Esophagus squamous epithelium (tissue), 5 donors: ENCODE measurements at regions not wholly inside any gene's neighbourhood (a gene's known extent, or its start where the extent isn't known, plus 50 kb on each side); places are given as distances from the start of the nearest gene placed in this dataset.

Experiments
- DNase-seq: peaks from one replicate; lab custom pipeline; 2025; lab: John Stamatoyannopoulos, UW
- H3K27ac ChIP-seq, 4 donors: fragments of 200-600 bp; sonication (generic); one replicate each; pipeline ENCODE4 v1.5.1; 2016 to 2019; ENCODE audit warnings: mild to moderate bottlenecking in 1 of 4
- H3K27me3 ChIP-seq, 4 donors: fragments of 200-600 bp; sonication (generic); 1 replicate in 3 of 4; 2 replicates in 1 of 4; pipeline versions ENCODE4 v1.5.1 to v1.6.0; 2017 to 2021; ENCODE audit warnings: antibody characterized with exemption in 1 of 4
- H3K36me3 ChIP-seq, 3 donors: fragments of 200-600 bp; sonication (generic); one replicate each; pipeline ENCODE4 v1.5.1; 2016 to 2019
- H3K4me1 ChIP-seq, 3 donors: fragments of 200-600 bp; sonication (generic); one replicate each; pipeline ENCODE4 v1.5.1; 2017 to 2019
- H3K4me3 ChIP-seq, 4 donors: fragments of 200-600 bp; sonication (generic); 1 replicate in 3 of 4; 2 replicates in 1 of 4; pipeline ENCODE4 v1.5.1; 2016 to 2019; ENCODE audit warnings: mild to moderate bottlenecking in 2 of 4, moderate library complexity in 1 of 4
- H3K9me3 ChIP-seq, 3 donors: fragments of 200-600 bp; sonication (generic); one replicate each; pipeline ENCODE4 v1.5.1; 2016 to 2019
- CTCF ChIP-seq, 6 experiments: fragments of 450-650 bp in 4 of 6; fragments of 200-600 bp in 2 of 6; sonication (generic) in 2 of 6; IDR thresholded peaks; one replicate each; pipeline ENCODE4 v1.5.1; 2016 to 2019; ENCODE audit warnings: antibody characterized with exemption in 6 of 6, mild to moderate bottlenecking in 4 of 6, moderate library complexity in 4 of 6
- POLR2A ChIP-seq, 4 donors: fragments of 450-650 bp; IDR thresholded peaks; one replicate each; pipeline ENCODE4 v1.6.1; 2017; ENCODE audit warnings: antibody characterized with exemption in 4 of 4, mild to moderate bottlenecking in 4 of 4, moderate library complexity in 3 of 4
- WGBS, 2 donors: methylation state at CpG; one replicate each; pipeline ENCODE4 v1.1.5; 2018; 5-methylcytosine and 5-hydroxymethylcytosine counted together
- intact Hi-C: fragments of 100-400 bp; cut with DNase I; formaldehyde crosslinking; loops from one replicate; pipeline ENCODE4 v1.15.0; 2022
- donor health status: DM: yes; HTN: yes; CAD: no.

DNA sequence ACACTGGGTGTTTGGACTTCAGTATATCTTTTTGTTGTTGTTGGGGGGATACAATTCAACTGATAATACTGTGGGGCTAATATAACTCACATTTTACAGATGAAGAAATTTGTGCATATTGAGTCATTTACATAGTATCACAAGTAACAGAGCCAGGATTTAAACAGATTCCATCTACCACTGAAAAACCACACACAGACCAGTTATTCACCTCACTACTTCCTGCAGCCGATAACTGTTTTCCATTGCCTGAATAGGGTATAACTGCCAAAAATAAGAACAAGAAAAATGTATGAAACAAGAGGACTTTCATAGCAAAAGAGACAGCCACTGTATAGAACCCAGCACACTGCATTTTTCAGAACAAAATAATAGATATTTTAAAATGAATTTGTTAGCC is 215.8 kb upstream of the CNTN6 start:
- Histone ChIP-seq H3K36me3 (no peaks in the 10 kb centered on the region), H3K9me3 (no peaks in the 10 kb centered on the region), H3K4me1 (no peaks in the 10 kb centered on the region), H3K27me3 (no peaks in the 10 kb centered on the region), H3K4me3 (no peak overlapping the region), H3K27ac (no peak overlapping the region)
- 65 to 68% methylated on average over 1 of the region's 1 CpG for WGBS, 2 donors
- DNase-seq = no peak
- intact Hi-C loops = no loop called here
- TF ChIP-seq POLR2A (IDR thresholded peaks at IDR 0.05) = no peak
- TF ChIP-seq CTCF (IDR thresholded peaks at IDR 0.05) = no peak

DNA sequence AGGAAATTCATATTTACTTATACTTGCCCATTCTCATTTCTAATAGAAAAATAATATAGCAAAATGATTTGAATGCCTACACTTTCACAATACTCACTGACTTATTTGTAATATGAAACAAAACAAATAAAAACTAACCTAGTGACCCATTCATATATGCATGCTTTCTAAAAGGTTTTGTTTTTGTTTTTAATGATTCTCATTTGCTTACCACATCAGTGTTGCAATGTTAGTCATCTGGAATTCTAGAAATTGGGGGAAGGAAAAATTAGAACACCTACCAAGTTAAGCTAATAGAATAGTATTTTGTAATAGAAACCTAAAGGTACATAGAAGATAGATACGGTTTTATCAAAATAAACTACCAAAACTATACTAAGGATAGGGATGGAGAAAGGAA is 214.1 kb upstream of the CNTN6 start:
- TF ChIP-seq CTCF (IDR thresholded peaks at IDR 0.05) (no peak), POLR2A (IDR thresholded peaks at IDR 0.05) (no peak)
- intact Hi-C loops = no loop called here
- no peaks in the 10 kb centered on the region for H3K27me3 ChIP-seq
- WGBS, 2 donors = 53 to 82% methylated on average over 1 of the region's 1 CpG
- no peak for DNase-seq
- H3K4me3 ChIP-seq = no peak overlapping the region
- no peaks in the 10 kb centered on the region for H3K4me1 ChIP-seq
- H3K27ac ChIP-seq = no peak overlapping the region
- no peaks in the 10 kb centered on the region for H3K36me3 ChIP-seq
- H3K9me3 ChIP-seq = no peaks in the 10 kb centered on the region

DNA sequence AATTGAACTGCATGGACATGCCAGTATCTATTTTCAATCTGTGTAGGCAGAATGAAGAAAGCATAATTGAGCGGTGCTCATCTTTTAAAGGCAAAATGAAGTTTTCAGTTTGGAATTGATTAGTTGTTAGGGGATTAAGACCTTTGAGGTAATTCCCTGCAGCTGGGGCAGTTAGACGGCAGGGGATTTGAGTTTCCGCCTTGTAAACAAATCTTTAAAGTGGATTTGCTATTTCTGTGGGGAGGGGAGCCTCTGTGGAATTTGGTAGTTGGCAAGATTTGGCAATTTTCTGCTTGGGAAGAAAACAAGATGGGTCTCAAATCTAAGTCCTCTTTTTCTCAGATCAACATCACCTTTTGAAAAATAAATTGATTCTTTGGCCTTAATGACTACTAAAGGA is 212.5 kb upstream of the CNTN6 start:
- no peaks in the 10 kb centered on the region for H3K36me3 ChIP-seq

GRCh38 chr3:882533-882932 is 210.3 kb upstream of the CNTN6 start:
- H3K36me3 ChIP-seq = no peaks in the 10 kb centered on the region
- no peak for DNase-seq
- intact Hi-C loops = no loop called here
- WGBS, 2 donors = 41 to 42% methylated on average over 3 of the region's 3 CpGs
- TF ChIP-seq CTCF (IDR thresholded peaks at IDR 0.05) (no peak), POLR2A (IDR thresholded peaks at IDR 0.05) (no peak)
- H3K4me3 ChIP-seq = no peak overlapping the region
- H3K27ac ChIP-seq = no peak overlapping the region
- H3K4me1 ChIP-seq = no peaks in the 10 kb centered on the region
- no peaks in the 10 kb centered on the region for H3K27me3 ChIP-seq
- H3K9me3 ChIP-seq = no peaks in the 10 kb centered on the region

More for the DNA sequence above, 212.5 kb upstream of the CNTN6 start:
- Histone ChIP-seq H3K27ac (no peak overlapping the region), H3K27me3 (no peaks in the 10 kb centered on the region), H3K4me3 (no peak overlapping the region), H3K9me3 (no peaks in the 10 kb centered on the region), H3K4me1 (no peaks in the 10 kb centered on the region)
- WGBS, 2 donors = 55 to 75% methylated on average over 3 of the region's 3 CpGs
- intact Hi-C loops = no loop called here
- no peak for DNase-seq
- TF ChIP-seq POLR2A (IDR thresholded peaks at IDR 0.05) (no peak), CTCF (IDR thresholded peaks at IDR 0.05) (no peak)

DNA sequence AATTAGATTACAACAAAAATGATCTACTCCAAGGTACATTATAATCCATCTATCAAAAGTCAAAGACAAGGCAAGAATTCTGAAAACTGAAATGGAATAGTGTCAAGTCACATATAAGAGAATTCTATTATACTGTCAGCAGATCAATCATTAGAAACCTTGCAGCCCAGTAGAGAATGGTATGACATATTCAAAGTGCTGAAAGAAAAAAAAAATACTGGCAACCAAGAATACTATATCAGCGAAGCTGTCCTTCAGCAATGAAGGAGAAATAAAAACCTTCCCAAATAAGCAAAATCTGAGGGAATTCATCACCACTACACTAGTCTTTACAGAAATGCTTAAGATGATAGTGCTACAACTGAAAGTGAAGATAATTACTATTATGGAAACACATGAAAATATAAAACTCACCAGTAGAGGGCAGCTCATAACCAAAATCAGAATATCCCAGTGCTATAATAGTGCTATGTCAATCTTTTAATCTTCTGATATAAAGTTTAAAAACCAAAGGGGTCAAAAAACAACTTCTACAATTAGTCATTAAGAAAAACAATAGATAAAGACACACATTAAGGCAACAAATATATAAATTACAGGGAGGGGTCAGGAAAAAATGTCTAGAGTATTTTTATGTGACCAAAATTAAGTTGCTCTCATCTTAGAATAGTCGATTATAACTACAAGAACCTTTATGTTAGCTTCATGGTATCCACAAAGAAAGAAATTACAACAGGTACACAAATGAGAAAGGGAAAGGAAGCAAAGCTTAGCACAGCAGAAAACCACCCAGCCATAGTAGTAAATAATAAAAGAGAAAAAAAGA is 190.7 kb upstream of the CNTN6 start:
- peak in 3 of 6 experiments; percentile 6 to 42 (median 16) for TF ChIP-seq CTCF (IDR thresholded peaks at IDR 0.05)
- TF ChIP-seq POLR2A (IDR thresholded peaks at IDR 0.05) = no peak
- intact Hi-C loops = no loop called here
- DNase-seq = no peak

More for the DNA sequence above, 190.7 kb upstream of the CNTN6 start:
- Histone ChIP-seq H3K27me3 (no peaks in the 10 kb centered on the region), H3K27ac (no peak overlapping the region), H3K9me3 (peaks cover 0 to 13% (median 0%) of the 10 kb centered on the region in 3 donors), H3K36me3 (no peaks in the 10 kb centered on the region), H3K4me3 (no peak overlapping the region), H3K4me1 (no peaks in the 10 kb centered on the region)
- 36 to 39% methylated on average over 2 of the region's 2 CpGs for WGBS, 2 donors
